ENCODE measurements at regions not wholly inside any gene's neighbourhood (a gene's known extent, or its start where the extent isn't known, plus 50 kb on each side); places are given as distances from the start of the nearest gene placed in this dataset.
"Not testable (repeated sequence)": the region's sequence is repeated elsewhere in the genome, so short reads cannot be mapped to it uniquely, and the experiment has no call there.

DNA sequence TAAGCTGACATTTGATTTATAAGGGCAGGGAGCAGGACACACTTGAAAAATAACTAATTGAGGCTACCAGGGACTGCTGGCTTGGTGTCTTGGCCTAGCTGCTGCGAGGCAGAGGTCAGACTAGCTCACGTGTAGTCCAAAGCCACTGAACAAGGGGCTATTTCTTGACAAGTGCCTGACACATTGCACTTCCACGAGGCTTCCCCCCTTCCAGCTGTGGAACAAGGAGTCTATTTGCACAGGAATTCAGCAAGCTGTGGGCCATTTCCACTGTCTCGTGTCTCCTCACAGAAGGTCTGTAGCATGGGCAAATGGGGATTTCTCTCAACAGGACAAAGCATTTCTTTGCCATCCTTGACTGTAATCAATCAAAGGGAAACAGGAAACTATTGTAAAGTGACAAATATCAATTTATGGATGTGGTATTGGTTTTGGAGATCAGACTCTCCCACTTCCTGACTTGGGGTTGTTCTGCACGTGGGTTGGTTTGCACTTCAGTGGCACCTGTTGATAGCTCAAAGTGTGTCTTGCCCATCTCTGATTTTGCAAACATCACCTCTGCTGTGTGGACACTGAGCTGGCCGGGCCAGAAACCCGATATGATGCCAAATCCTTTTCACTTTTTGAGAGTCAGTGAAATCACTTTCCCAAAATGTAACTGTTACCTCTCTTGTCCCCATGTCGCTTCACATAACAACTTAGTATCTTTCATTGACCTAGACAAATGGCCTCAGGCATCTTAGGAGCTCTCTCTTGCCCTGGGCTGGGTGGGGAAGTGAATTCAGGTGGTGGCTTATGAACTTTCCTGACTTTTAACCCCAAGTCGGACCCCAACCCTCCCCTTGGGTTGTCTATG, 107.4 kb upstream of the MAMLD1 start:
- no peak for DNase-seq

DNA sequence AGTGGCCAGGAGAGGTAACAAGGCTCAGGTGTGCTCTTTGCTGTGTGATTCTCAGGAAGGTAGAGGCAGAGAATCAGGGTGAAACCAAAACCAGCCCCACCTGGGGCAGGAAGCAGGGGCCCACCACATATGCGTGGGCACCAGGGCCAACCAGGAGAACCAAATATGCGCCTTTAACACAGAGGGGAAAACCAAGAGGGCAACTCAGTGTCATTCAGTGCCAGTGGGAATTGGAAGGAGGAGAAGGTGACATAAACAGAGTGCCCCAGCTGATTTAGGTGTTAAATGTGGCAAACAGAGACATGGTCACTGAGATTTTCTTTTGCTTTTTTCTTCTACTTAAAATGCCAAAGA, 106.8 kb upstream of the MAMLD1 start:
- DNase-seq = no peak

DNA sequence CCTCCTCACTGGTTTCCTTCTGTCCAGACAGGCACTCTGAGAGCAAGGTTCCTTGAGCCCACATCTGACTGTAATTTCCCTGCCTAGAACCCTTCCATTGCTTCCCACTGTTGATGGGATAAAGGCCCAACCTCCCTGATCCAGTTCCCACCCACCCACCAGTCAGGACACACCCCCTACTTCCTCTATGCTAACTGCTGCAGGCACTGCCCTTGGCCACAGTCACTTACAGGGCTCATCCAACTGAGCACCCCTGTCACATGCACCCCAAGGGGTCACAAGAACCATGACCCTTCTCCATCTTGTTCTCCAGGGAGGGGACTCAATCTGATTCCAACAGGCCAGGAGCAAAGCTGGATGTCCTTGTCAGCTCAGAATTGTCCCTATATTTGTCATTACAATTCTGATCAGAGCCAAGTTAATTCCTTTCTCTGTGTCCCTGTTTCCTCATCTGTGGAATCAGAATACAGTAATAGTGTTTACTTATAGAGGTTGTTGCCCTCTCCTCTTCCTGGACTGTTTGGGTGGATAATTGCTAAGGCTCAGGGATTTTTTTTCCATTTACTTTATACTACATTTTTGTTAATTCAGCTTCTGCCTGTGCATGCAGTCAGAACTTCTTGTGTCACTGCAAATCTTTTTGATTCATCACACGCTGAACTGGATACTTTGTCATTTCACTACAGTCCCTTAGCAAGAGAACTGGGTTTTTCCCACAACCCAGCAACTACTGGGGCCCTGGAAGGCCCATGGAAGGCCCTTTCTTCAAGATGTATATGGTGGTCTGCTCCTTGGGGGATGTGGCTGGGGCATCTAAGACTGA, 105.6 kb upstream of the MAMLD1 start:
- no peak for DNase-seq

DNA sequence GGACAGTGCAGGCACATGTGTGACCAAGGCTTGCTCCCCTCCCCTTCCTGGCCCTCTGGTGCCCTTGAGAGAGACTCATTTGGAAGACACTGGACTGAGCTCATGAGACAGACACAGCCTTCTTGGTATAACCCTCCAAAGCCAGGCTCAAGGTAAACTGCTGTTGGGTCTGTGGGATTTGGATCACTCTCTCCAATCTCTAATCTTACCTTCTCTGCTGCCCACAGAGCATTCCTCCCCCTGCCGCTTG, 105.0 kb upstream of the MAMLD1 start:
- no peak for DNase-seq

DNA sequence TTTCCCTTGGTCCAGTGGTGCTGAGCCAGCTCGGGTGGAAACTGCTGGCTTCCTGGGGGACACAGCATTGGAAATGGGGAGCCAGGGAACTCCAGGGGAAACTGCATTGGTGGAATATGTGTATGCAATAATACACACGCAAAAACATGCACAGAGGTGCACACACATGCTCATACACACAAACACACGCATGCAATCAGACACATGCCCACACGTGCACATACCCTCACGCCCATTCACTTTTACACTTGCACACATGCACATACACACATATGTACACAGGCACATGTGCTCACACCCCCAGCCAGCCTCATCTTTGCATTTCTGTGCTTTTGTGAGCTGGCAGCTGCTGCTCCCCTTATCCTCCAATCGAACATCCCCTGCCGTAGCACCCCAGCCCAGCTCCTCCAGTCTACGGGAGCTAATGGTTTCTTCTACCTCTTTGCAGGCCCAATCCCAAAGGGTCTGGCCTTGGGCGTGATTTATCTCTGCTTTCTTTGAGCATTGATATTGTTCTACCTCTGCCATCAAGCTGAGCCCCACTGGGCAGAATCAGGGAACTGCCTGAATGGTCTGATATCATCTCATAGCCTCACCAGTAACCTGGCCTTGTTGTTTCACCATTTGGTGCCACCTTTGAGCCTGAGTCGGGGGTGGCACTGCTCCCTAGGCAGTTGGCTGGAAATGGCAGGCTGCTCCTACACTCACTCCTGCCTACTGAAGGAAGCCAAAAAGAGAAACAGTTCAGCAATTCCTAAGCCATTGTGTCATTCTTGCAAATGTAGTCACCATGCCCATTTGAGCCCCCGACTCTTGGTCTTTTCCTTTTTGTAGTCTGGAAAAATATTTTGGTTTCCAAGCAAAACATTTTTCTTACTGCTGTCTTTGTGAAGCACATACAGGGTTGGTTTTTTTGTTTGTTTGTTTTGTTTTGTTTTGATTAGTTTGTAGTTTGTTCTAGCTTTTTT, 104.4 kb upstream of the MAMLD1 start:
- no peak for DNase-seq

DNA sequence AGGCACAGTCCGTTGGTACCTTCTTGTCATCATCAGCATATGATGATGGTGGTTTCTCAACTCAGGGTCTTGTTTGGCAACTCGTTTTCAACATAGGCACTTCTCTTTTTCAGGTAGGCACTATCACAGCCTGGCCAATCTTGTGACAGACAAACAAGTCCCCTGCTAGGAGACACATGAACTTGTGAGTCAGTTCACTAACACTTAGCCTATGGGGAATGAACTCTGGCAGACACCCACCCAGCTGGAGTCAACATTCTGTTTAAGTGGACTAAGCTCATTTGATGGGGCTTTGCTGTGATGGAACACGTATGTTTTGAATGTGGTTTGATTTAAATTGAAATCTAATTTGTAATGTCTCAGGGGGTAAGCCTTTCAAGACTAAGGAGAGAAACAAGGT, 100.7 kb upstream of the MAMLD1 start:
- no peak for DNase-seq

DNA sequence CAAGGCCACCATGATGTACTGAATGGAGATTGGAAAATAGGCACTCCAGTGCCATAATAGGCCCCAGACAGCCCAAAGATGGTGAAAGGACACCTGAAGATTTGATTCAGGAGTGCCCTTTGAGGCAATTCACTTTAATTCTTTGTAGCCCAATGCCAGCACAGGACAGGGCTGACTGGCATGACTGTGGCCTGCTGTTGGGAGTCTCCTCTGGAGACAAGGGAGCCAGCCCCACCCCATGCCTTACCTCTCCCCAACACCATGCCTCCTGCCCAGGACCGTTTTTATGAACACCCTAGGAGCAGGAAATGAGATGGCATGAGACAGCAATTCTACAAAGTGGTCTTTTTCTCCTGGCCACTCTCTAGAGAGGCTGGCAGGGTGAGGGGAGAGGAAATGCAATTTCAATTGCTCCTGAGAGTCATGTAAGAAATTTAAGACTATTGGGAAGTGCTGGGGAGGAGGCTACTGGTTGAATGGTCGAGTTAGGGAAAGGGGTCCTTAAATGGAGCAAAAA, 94.2 kb upstream of the MAMLD1 start:
- DNase-seq = no peak

DNA sequence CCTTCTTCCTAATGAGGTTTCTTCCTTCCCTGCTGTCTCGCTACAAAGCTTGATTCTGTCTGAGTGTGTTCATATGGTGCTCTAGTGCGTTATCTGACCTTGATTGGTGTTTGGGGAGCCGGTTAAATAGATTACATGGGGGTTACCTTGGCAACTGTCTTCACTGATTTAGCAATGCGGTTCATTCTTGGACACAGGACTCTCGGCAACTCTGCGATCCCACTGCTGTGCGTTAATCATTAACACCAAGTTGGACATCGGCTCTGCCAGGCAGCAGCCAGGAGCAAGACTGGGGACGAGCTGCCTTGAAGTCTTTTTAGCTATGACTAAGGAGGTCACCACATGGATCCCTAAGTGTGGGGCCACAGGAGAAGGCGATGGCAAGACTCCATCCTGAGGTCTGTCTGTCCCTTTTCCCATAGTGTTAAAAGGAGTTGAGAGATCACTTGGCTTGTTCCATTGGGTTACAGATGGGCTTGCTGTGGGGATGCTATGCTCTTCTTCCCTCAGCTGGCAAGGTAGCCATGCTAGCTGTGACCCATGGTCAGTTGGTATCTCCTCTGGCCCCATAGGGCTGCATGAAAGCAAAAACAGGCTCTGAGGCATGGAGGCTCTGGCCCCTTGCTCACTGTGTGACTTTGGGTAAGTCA, 93.4 kb upstream of the MAMLD1 start:
- no peak for DNase-seq

DNA sequence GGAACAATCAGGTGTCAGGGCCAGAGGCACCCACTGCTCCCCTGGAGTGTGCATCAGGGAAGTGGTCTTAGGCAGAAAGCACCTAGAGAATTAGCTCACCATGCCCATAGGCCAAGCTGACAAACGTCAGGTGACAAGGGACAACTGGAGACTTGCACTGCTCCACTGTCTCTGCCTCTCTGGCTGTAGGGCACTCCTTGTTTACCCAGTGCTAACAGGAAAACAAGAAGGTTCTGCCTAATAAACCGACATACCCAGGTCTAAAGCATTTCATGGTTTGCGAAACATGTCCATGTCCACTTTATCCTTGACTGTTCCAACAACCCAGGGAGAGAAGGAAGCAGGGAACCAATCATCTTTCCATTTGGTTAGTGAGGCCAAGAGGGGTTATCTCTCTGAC, 92.5 kb upstream of the MAMLD1 start:
- DNase-seq = no peak

DNA sequence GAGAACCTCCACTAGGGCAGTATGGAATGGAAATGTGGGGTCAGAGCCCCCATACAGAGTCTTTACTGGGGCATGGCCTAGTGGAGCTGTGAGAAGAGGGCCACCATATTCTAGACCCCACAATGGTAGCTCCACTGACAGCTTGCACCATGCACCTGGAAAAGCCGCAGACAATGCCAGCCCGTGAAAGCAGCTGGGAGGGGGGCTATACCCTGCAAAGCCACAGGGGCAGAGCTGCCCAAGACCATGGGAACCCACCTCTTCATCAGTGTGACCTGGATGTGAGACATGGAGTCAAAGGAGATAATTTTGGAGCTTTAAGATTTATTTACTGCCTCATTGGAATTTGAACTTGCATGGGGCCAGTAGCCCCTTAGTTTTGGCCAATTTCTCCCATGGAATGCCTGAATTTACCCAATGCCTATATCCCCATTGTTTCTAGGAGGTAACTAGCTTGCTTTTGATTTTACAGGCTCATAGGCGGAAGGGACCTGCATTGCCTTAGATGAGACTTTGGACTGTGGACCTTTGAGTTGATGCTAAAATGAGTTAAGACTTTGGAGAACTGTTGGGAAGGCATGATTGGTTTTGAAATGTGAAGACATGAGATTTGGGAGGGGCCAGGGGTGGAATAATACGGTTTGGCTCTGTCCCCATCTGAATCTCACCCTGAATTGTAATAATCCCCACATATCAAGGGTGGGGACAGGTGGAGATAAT, 89.4 kb upstream of the MAMLD1 start:
- DNase-seq = not testable (repeated sequence)

DNA sequence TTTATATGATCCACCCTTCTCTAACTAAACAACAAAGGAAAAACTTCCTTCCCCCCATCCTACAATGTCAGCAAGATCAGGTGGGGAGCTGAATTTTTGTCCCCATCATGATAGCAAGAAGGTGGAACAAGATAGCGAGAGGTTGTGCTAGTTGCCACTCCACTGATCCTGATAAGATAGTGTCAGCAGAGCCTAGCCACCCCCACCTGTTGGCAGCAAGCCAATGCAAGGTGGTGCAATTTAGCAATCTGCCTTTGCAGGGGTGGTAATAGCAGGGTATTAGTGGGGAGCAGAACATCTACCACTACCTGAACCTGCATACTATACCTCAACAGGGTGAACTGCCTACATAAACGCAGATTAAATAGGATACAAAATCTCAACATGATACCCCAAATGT, 80.2 kb upstream of the MAMLD1 start:
- no peak for DNase-seq

DNA sequence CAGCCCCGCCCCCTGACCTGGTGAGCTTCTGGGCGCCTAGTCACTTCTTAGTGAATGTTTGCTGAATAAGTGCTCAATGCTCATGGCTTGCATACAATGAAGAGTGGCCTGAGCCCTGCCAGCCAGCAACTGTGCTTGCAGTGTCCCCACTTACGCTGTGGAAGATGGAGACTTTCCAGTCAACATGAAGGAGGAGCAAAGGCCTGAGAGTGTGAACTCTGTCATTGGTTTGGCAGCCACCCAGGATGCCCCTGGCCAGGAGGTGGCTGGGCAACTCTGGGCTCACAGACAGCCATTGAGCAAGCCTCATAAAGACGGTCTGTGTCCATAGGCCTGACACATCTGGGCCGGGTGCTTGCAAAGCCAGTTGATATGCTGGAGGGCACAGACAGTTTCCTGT, 72.1 kb upstream of the MAMLD1 start:
- no peak for DNase-seq

DNA sequence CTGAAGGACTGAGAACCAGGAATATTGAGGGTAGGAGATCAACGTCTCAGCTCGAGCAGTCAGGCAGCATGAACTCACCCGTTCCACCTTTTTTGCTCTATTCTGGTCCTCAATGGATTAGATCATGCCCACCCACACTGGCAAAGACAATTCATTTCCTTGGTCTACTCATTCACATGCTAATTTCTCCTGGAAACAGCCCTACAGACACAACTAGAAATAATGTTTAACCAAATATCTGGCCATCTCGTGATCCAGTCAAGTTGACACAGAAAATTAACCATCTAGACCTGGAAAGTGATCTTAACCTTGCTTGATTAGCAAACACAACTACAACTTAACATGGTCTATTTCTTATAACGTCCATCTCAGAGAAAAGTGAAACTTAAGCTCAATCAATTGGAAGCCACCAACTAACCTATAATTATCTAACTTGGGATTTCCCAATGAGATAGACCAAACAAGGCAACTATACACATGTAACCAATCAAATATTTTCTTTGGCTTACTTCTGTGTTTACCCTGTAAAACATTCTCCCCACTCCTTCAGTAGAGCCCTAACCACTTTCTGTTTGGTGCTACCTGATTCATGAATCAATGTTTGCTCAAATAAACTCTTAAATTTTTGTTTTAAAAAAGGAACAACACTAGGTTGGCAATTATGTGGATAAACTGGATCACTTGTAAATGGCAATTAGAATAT, 69.7 kb upstream of the MAMLD1 start:
- no peak for DNase-seq

DNA sequence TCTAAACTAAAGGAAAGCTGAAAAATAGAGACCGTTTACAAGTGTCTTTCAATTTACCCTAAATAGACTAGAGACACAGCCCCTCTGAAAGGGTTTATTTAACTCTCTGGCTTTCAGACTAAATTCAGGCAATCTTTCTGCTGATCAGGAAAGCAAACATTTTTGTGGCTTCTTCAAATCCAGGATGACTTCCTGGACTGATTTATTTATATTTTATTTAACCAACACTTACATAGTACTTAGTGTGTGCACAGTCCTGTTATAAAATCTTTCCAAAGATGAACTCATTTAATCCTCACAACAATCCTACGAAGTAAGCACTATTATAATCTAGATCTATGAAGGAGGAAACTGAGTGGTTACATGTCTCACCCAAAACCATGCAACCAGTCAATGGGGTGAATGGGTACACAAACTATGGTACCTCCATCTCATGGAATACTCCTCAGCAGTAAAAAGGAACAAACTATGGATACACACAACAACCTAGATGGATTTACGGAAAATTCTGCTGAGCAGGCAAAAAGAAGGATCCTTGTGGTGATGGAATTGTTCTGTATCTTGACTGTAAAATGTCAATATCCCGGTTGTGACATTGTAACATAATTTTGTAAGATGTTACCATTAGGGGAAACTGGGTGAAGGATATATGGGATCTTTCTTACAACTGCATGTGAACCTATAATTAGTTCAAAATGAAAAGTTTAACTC, 64.1 kb upstream of the MAMLD1 start:
- no peak for DNase-seq

DNA sequence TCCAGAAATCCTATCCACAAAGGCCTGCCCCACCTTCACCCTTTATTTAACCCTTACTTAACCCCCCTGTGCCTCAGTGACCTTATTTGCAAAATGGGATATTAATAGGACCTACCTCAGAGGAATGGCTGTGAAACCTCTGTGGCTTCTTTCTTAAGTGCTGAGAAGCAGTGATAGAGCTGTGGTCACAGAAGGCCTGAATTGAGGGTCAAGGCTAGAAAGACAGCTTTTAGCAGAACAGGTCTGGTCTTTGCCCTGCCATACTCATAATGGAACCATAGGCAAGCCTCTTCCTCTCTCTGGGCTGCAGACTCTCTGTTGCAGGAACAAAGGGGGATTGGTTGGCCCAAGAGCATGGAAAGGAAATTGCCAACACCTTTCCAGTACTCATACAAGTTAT, 63.5 kb upstream of the MAMLD1 start:
- DNase-seq = no peak

DNA sequence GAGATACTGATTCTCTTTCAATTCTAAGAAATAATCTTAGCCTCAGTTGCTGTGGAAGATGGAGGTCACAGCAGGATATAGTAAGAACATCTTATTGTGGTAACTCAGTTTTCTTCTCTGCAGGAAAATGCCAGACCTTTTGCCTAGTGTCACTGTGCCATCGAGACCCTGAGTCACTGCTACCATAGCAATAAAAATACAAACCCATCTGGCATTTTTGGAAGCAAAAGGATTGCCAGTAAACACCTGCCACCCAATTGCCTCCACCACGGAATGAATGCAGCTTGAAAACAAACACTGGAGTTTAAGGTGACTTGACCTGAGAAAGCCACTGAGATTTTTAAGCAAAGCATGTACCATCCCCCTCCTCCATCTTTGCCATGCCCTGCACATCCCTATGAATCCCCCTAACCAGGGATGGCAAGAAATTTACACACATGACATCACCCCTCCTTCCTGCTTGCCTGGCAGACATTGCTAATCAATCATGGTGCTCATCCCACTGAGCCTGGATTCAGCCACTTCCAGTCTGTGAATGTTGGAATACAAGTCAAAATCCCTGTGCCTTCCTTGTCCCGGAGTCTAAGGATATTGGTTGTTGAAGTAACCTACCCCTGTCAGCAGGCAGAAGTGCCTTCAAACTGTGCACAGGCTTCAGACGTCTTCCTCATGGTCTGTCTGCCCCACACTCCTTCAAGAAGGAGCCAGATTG, 59.6 kb upstream of the MAMLD1 start:
- DNase-seq = no peak

DNA sequence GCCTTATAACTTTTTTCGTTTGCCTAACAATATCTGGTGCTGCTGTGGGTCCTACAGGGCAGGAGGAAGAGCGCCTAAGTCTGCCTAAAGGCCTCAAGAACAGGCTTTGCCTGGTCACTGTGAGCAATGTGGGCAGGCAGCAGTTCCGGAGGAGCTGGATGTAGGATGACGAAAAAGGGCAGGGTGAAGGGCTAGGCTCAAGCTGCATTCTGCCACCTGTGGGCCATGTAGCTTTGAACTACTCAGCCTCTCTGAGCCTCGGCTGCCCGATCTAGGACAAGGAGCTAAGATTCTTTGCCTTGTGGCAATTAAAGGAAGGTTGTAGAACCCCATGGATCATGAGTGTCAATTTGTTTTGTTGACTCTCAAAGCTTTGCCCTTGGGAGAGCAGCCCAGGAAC, 57.1 kb upstream of the MAMLD1 start:
- DNase-seq = no peak

DNA sequence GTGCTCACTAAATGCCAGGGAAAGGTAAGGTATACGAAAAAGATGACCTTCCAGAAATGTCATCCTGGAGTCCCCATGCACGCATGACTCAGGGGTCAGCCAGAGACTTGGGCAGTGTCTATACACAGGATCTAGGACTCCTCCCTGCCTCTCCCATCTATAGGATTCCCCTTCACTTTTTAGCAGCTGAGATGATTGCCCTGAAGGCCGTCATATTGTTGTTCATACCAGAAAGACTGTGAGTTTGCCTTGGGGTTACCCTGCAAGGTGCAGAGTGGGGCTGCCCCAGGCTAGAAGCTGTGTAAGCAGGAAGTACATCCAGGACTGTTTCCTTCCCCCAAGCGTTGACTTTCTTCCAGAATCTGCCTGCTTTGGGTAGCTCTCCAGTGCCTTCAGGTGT, 55.1 kb upstream of the MAMLD1 start:
- no peak for DNase-seq

DNA sequence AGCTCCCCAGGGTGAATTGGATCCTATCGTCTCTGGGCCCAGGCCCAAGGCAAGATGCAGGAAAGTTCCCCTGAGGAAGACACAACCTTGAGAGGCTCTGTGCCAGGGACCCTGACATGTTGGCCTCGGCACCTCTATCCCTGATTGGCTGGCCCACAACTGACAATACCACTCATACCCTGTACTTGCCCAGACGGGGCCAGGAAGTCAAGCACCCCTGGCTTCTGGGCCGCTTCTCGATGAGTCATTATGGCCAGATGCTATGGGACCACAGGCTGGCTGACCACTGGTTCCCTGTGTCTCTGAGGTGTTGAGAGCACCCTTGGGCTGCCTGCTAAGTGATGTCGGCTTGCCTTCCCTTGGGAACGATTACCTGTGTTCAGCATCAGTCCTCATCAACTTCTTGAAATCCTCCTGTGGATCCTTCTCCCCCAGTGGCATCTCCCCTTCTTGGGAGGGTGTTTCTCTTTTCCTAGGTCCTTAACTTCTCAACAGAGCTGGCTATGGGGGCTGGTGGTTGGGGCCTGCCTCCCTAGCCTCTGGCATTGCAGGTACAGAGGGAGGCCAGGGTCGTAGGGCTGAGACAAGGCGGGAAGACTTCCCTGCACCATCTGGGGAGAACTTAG, 54.5 kb upstream of the MAMLD1 start:
- DNase-seq = no peak

DNA sequence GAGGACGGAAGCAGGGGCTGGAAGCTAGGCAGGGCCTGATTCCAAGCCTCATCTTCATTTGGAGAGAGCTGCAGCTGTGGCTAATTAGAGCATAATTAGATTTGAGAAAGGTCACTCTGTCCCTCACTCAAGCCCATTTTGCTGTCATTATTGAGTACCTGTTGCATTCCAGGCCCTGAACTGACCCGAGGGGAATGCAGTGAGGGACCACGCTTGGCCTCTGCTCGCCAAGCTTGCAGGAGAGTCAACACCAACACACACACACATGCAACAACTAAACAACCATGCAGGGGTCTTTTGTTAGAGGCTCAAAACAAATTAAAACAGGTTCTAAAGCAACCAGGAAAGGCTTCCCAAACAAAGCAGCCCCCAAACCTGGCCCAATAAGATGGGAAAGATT, 52.7 kb upstream of the MAMLD1 start:
- no peak for DNase-seq

All from suppressor macrophage treated with lipopolysaccharide for 4 hours (primary cell).